A549 (cell line): ENCODE measurements at regions not wholly inside any gene's neighbourhood (a gene's known extent, or its start where the extent isn't known, plus 50 kb on each side); places are given as distances from the start of the nearest gene placed in this dataset.

Source experiments
- CBX2 ChIP-seq: fragments of 200-600 bp; sonication (generic); IDR thresholded peaks from 2 replicates; pipeline ENCODE4 v1.6.1; 2016; ENCODE audit warnings: low read depth, mild to moderate bottlenecking, borderline replicate concordance
- CBX8 ChIP-seq: fragments of 200-600 bp; sonication (generic); IDR thresholded peaks from 2 replicates; pipeline ENCODE4 v1.6.1; 2016
- CTCF ChIP-seq: fragments of >200 bp; sonication (Bioruptor Twin); formaldehyde crosslinking; IDR thresholded peaks from 3 replicates; pipeline ENCODE4 v1.5.1; 2016
- EHF ChIP-seq: fragments of 250-450 bp; sonication (Bioruptor Pico); IDR thresholded peaks from 2 replicates; pipeline ENCODE4 v1.5.0; 2020; ENCODE audit warnings: mild to moderate bottlenecking
- EP300 ChIP-seq, 2 experiments: fragments of >200 bp; sonication (Bioruptor Twin); formaldehyde crosslinking; IDR thresholded peaks; 2 replicates in 1 of 2; 3 replicates in 1 of 2; pipeline ENCODE4 v1.6.1; 2016 to 2017
- FOSL2 ChIP-seq, 2 experiments: fragments of 450-650 bp in 1 of 2; fragments of >200 bp in 1 of 2; sonication (Bioruptor Twin) in 1 of 2; formaldehyde crosslinking; IDR thresholded peaks; 2 replicates each; pipeline versions ENCODE4 v1.5.0 to v1.6.1; 2016 to 2020; ENCODE audit warnings: mild to moderate bottlenecking in 1 of 2, moderate library complexity in 1 of 2
- KDM1A ChIP-seq: fragments of 200-600 bp; sonication (generic); IDR thresholded peaks from 2 replicates; pipeline ENCODE4 v1.6.1; 2016; ENCODE audit warnings: low read depth, mild to moderate bottlenecking
- MAFK ChIP-seq: fragments of 450-650 bp; IDR thresholded peaks from 2 replicates; pipeline ENCODE4 v1.6.1; 2014; ENCODE audit not compliant: partially characterized antibody
- MAX ChIP-seq: IDR thresholded peaks from 2 replicates; pipeline ENCODE4 v1.6.1; 2012
- POLR2AphosphoS2 ChIP-seq: conservative IDR thresholded peaks from 2 replicates; pipeline ENCODE4 v1.6.1; 2012; ENCODE audit warnings: low read length, improper control_type of control experiment, inconsistent platforms
- RCOR1 ChIP-seq: fragments of 150-350 bp; IDR thresholded peaks from 2 replicates; pipeline ENCODE4 v1.6.1; 2014; ENCODE audit warnings: antibody characterized with exemption, low read length, low read depth
- REST ChIP-seq: fragments of 200-600 bp; sonication (generic); IDR thresholded peaks from 2 replicates; pipeline ENCODE4 v1.6.1; 2016; ENCODE audit warnings: antibody characterized with exemption, mild to moderate bottlenecking, moderate library complexity
- ZC3H11A ChIP-seq: fragments of 450-650 bp; IDR thresholded peaks from 2 replicates; pipeline ENCODE4 v1.6.1; 2014; ENCODE audit warnings: antibody characterized with exemption, mild to moderate bottlenecking

GRCh38 chr7:97576043-97576442 lies 155.8 kb upstream of the TAC1 start:
- TF ChIP-seq CTCF = no peak
- no peak for TF ChIP-seq FOSL2 (IDR thresholded peaks at IDR 0.05)
- TF ChIP-seq FOSL2 (CRISPR knock-in tag; IDR thresholded peaks at IDR 0.05) = no peak
- TF ChIP-seq MAFK = no peak
- no peak for TF ChIP-seq REST
- TF ChIP-seq CBX2 = no peak
- TF ChIP-seq KDM1A = no peak
- no peak for TF ChIP-seq MAX
- no peak for TF ChIP-seq CBX8
- TF ChIP-seq EHF = no peak
- TF ChIP-seq RCOR1 = no peak
- no peak for TF ChIP-seq ZC3H11A
- no peak for TF ChIP-seq POLR2AphosphoS2
- no peak for TF ChIP-seq EP300 (IDR thresholded peaks at IDR 0.05)
